HCT116 (cell line): ENCODE measurements at regions not wholly inside any gene's neighbourhood (a gene's known extent, or its start where the extent isn't known, plus 50 kb on each side); places are given as distances from the start of the nearest gene placed in this dataset.

Experiments used
- ATAC-seq: fragments of 200-7000 bp; cut with Tn5 transposase; 2 replicates; pipeline ENCODE4 v1.9.1; 2020; ENCODE audit warnings: mild to moderate bottlenecking, moderate library complexity
- BruUV-seq: library from RNA; stranded (reverse); fragments of 400-500 nt; replicated peaks from 2 replicates; lab custom pipeline; 2021; lab: Mats Ljungman, UMichigan
- CTCF ChIA-PET: fragments of 300-600 bp; sonication (Branson Sonifier 250); formaldehyde crosslinking; loops from one replicate; lab custom pipeline; 2021; ENCODE audit warnings: antibody characterized with exemption; lab: Charles Lee
- POLR2A ChIA-PET: fragments of 300-600, 350-600 bp; sonication (Branson Sonifier 250); formaldehyde crosslinking; loops from one replicate; lab custom pipeline; 2021; ENCODE audit warnings: antibody characterized with exemption; lab: Charles Lee
- RAD21 ChIA-PET, 2 experiments: fragments of 300-600 bp; sonication (Branson Sonifier 250); formaldehyde crosslinking; loops; one replicate each; lab custom pipeline; 2023; ENCODE audit warnings: low total read pairs in 2 of 2; ENCODE audit not compliant: uncharacterized antibody in 2 of 2, unreplicated experiment in 2 of 2, low non-redundant PET in 1 of 2; lab: Charles Lee
- DNase-seq: peaks from one replicate; pipeline ENCODE4 v3.0.0-alpha.2; 2010; ENCODE audit warnings: low read depth, low spot score
- H2AFZ ChIP-seq: fragments of 200-600 bp; shearing (Covaris generic), sonication (generic); 2 replicates; pipeline ENCODE4 v1.6.1; 2017; ENCODE audit warnings: low read depth, mixed run types, mixed read lengths, antibody characterized with exemption, low read length; ENCODE audit not compliant: poor library complexity, severe bottlenecking
- H3K27ac ChIP-seq: 2 replicates; pipeline ENCODE4 v1.5.1; 2012; ENCODE audit warnings: low read depth, low read length
- H3K27me3 ChIP-seq: fragments of 200-600 bp; sonication (generic); 2 replicates; pipeline ENCODE4 v1.6.1; 2016; ENCODE audit warnings: mixed run types, low read length, mixed read lengths; ENCODE audit not compliant: insufficient read depth
- H3K36me3 ChIP-seq, 2 experiments: fragments of 200-500 bp in 1 of 2; fragments of 200-600 bp in 1 of 2; sonication (Bioruptor generic) in 1 of 2; sonication (generic) in 1 of 2; 2 replicates each; pipeline versions ENCODE4 v1.5.1 to v1.6.1; 2014 to 2016; ENCODE audit warnings: low read length in 2 of 2, inconsistent platforms in 1 of 2, mixed read lengths in 1 of 2, mixed run types in 1 of 2; ENCODE audit not compliant: insufficient read depth in 2 of 2, control insufficient read depth in 1 of 2
- H3K4me1 ChIP-seq, 2 experiments: fragments of 200-600 bp in 1 of 2; sonication (generic) in 1 of 2; 2 replicates each; pipeline versions ENCODE4 v1.5.1 to v1.6.1; 2012 to 2017; ENCODE audit warnings: low read length in 2 of 2, inconsistent platforms in 1 of 2, mild to moderate bottlenecking in 1 of 2, mixed read lengths in 1 of 2, mixed run types in 1 of 2, moderate library complexity in 1 of 2; ENCODE audit not compliant: insufficient read depth in 2 of 2, control insufficient read depth in 1 of 2
- H3K4me2 ChIP-seq: fragments of 200-600 bp; sonication (generic); 2 replicates; pipeline ENCODE4 v1.6.1; 2017; ENCODE audit warnings: mixed run types, low read length, mixed read lengths
- H3K4me3 ChIP-seq, 2 experiments: fragments of 200-600 bp in 1 of 2; sonication (generic) in 1 of 2; replicated peaks in 1 of 2; 2 replicates each; pipeline ENCODE4 v1.5.1; 2011 to 2016; ENCODE audit warnings: low read length in 2 of 2, control low read depth in 1 of 2, low read depth in 1 of 2, mild to moderate bottlenecking in 1 of 2, mixed read lengths in 1 of 2, mixed run types in 1 of 2
- H3K79me2 ChIP-seq: fragments of 200-600 bp; sonication (generic); 2 replicates; pipeline ENCODE4 v1.6.1; 2017; ENCODE audit warnings: mild to moderate bottlenecking, mixed run types, low read length, moderate library complexity, mixed read lengths; ENCODE audit not compliant: insufficient read depth
- H3K9ac ChIP-seq: fragments of 200-600 bp; sonication (generic); 2 replicates; pipeline ENCODE4 v1.6.1; 2016; ENCODE audit warnings: low read length, mixed read lengths
- H3K9me2 ChIP-seq: fragments of 200-600 bp; sonication (generic), shearing (Covaris generic); 2 replicates; pipeline ENCODE4 v1.6.1; 2017; ENCODE audit warnings: mixed run types, mild to moderate bottlenecking, moderate library complexity; ENCODE audit not compliant: insufficient read depth
- H3K9me3 ChIP-seq, 2 experiments: fragments of 200-500 bp in 1 of 2; fragments of 200-600 bp in 1 of 2; sonication (Bioruptor generic) in 1 of 2; sonication (generic) in 1 of 2; 2 replicates each; pipeline ENCODE4 v1.6.1; 2014 to 2017; ENCODE audit warnings: low read length in 2 of 2, mixed read lengths in 2 of 2, inconsistent platforms in 1 of 2, low read depth in 1 of 2, mild to moderate bottlenecking in 1 of 2, mixed run types in 1 of 2, moderate library complexity in 1 of 2; ENCODE audit not compliant: control insufficient read depth in 1 of 2, insufficient read depth in 1 of 2
- H4K20me1 ChIP-seq: fragments of 200-600 bp; sonication (generic), shearing (Covaris generic); 2 replicates; pipeline ENCODE4 v1.6.1; 2017; ENCODE audit warnings: mixed run types, mild to moderate bottlenecking, moderate library complexity; ENCODE audit not compliant: insufficient read depth
- ATF3 ChIP-seq: IDR thresholded peaks from 2 replicates; pipeline ENCODE4 v1.6.1; 2012
- CBX3 ChIP-seq: IDR thresholded peaks from 2 replicates; pipeline ENCODE4 v1.6.1; 2012; ENCODE audit warnings: low read depth
- CEBPB ChIP-seq: IDR thresholded peaks from 2 replicates; pipeline ENCODE4 v1.6.1; 2012; ENCODE audit warnings: low read depth
- CTCF ChIP-seq, 3 experiments: fragments of 200-600 bp in 1 of 3; sonication (generic) in 1 of 3; IDR thresholded peaks in 2 of 3; conservative IDR thresholded peaks in 1 of 3; 2 replicates each; pipeline ENCODE4 v1.5.1; 2012 to 2017; ENCODE audit warnings: low read depth in 2 of 3, low read length in 2 of 3, antibody characterized with exemption in 1 of 3, borderline replicate concordance in 1 of 3, control low read depth in 1 of 3, mild to moderate bottlenecking in 1 of 3, mixed read lengths in 1 of 3, mixed run types in 1 of 3, moderate library complexity in 1 of 3; ENCODE audit not compliant: insufficient read depth in 1 of 3
- EZH2phosphoT487 ChIP-seq: fragments of 200-600 bp; IDR thresholded peaks from 2 replicates; pipeline ENCODE4 v1.6.1; 2018; ENCODE audit warnings: antibody characterized with exemption, borderline replicate concordance
- FOSL1 ChIP-seq: IDR thresholded peaks from 2 replicates; pipeline ENCODE4 v1.6.1; 2012; ENCODE audit warnings: low read depth
- JUND ChIP-seq: IDR thresholded peaks from 2 replicates; pipeline ENCODE4 v1.6.1; 2012
- MAX ChIP-seq: IDR thresholded peaks from 2 replicates; pipeline ENCODE4 v1.6.1; 2012
- POLR2A ChIP-seq: IDR thresholded peaks from 2 replicates; pipeline ENCODE4 v1.7.0; 2011; ENCODE audit warnings: borderline replicate concordance; ENCODE audit not compliant: insufficient read depth, insufficient read length; ENCODE audit errors: extremely low read depth
- POLR2AphosphoS5 ChIP-seq: IDR thresholded peaks from 2 replicates; pipeline ENCODE4 v1.6.1; 2011; ENCODE audit warnings: mild to moderate bottlenecking, low read depth, low read length, moderate library complexity
- RAD21 ChIP-seq: IDR thresholded peaks from 2 replicates; pipeline ENCODE4 v1.6.1; 2012; ENCODE audit warnings: low read depth, mild to moderate bottlenecking
- REST ChIP-seq: IDR thresholded peaks from 2 replicates; pipeline ENCODE4 v1.6.1; 2012; ENCODE audit warnings: low read depth
- SP1 ChIP-seq: IDR thresholded peaks from 2 replicates; pipeline ENCODE4 v1.6.1; 2012; ENCODE audit warnings: low read depth
- SRF ChIP-seq: IDR thresholded peaks from 2 replicates; pipeline ENCODE4 v1.6.1; 2012; ENCODE audit warnings: low read depth
- YY1 ChIP-seq: IDR thresholded peaks from 2 replicates; pipeline ENCODE4 v1.6.1; 2011; ENCODE audit warnings: low read length, low read depth, moderate library complexity, mild to moderate bottlenecking; ENCODE audit not compliant: insufficient replicate concordance; ENCODE audit errors: extremely low read depth
- ZFX ChIP-seq: fragments of 450-650 bp; IDR thresholded peaks from 2 replicates; pipeline ENCODE4 v1.6.1; 2017
- ZNF274 ChIP-seq: fragments of 200-500 bp; sonication (Bioruptor generic); IDR thresholded peaks from 2 replicates; pipeline ENCODE4 v1.6.1; 2014; ENCODE audit warnings: mild to moderate bottlenecking, low read depth, low read length, inconsistent platforms
- intact Hi-C: fragments of 100-400 bp; cut with micrococcal nuclease; formaldehyde crosslinking; loops from 2 replicates; pipeline ENCODE4 v1.10.0; 2022

DNA sequence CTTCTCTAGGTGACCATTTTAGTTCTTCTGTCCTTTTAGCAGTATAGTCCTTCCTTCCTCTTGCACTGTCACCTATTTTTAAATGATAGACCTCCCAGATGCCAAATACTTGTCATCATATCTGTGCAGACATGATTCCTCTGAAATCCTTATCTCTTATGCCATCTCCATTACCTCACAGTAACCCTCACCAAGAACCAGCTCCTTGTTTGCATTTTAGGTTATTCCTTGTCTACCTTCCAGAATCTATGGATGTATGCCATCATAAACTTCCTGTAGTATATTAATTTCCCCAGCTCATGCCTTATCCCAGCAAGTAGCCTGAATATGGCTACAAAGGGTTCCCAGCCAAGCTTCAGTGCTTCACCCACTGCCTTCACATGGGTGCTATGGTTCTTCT, 1347.2 kb downstream of the ROBO1 start:
- ATAC-seq = no peak

More for the DNA sequence above, 1347.2 kb downstream of the ROBO1 start:
- no peak for DNase-seq
- Histone ChIP-seq H2AFZ (no peak overlapping the region), H3K27ac (no peak overlapping the region), H3K4me3 (no peak overlapping the region), H3K9ac (no peak overlapping the region), H3K79me2 (no peaks in the 10 kb centered on the region), H3K36me3 (no peaks in the 10 kb centered on the region), H3K9me3 (peaks cover 8 to 47% of the 10 kb centered on the region in 2 experiments; a peak in 2 of 4 replicates), H3K9me2 (no peaks in the 10 kb centered on the region), H4K20me1 (no peaks in the 10 kb centered on the region), H3K4me2 (no peak overlapping the region), H3K27me3 (no peaks in the 10 kb centered on the region), H3K4me1 (no peaks in the 10 kb centered on the region)
- BruUV-seq = no TSS peak
- intact Hi-C loops = no loop called here
- TF ChIP-seq CTCF (IDR thresholded peaks at IDR 0.05 in 2 of 3, conservative IDR thresholded peaks at IDR 0.05 in 1 of 3; ENCODE audit: borderline replicate concordance in 1 of 3, insufficient read depth in 1 of 3, low read depth in 2 of 3, low read length in 2 of 3) = no peak
- no peak for TF ChIP-seq YY1
- TF ChIP-seq JUND = no peak
- TF ChIP-seq RAD21 = no peak
- no peak for TF ChIP-seq CEBPB
- TF ChIP-seq EZH2phosphoT487 = no peak
- no peak for TF ChIP-seq ATF3
- no peak for TF ChIP-seq SP1
- TF ChIP-seq ZFX = no peak
- TF ChIP-seq CBX3 = no peak
- TF ChIP-seq REST = no peak
- no peak for TF ChIP-seq POLR2A
- no peak for TF ChIP-seq FOSL1
- no peak for TF ChIP-seq SRF
- TF ChIP-seq ZNF274 = no peak
- no peak for TF ChIP-seq POLR2AphosphoS5
- no peak for TF ChIP-seq MAX
- RAD21 ChIA-PET = no interaction called here
- CTCF ChIA-PET = no interaction called here
- POLR2A ChIA-PET = no interaction called here
